ENCODE measurements at regions not wholly inside any gene's neighbourhood (a gene's known extent, or its start where the extent isn't known, plus 50 kb on each side); places are given as distances from the start of the nearest gene placed in this dataset.

DNA sequence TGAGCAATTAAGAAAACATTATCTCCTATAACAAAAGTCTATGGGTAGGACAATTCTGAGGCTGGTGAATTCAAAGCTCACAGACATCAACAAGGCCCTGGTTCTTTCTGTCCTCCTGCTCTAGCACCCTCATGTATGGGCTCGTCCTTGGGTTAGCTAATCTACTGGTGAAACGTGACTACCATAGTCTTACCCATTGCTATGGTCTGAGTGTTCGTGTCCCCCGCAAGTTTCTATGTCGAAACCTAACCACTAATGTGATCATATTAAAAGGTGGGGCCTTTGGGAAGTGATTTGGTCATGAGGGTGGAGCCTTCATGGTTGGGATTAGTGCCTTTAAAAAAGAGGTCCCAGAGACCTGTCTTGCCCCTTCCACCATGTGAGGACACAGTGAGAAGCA is 564.7 kb downstream of the TNS1 start:
- Histone ChIP-seq H3K27me3 (no peaks in the 10 kb centered on the region), H4K20me1 (peaks cover 6% of the 10 kb centered on the region; the same call in 1 of the 2 replicates), H3K9me3 (no peaks in the 10 kb centered on the region), H3K27ac (no peak overlapping the region), H3K4me3 (no peak overlapping the region), H3K4me2 (no peak overlapping the region), H3K36me3 (no peaks in the 10 kb centered on the region), H3K4me1 (peaks cover 19% of the 10 kb centered on the region), H3K9ac (no peak overlapping the region)
- no peak for TF ChIP-seq Cebpa-rat (IDR thresholded peaks at IDR 0.05)

- TF ChIP-seq Cebpa-rat (IDR thresholded peaks at IDR 0.05), result no peak
- Histone ChIP-seq H4K20me1 (peaks cover 6% of the 10 kb centered on the region; the same call in 1 of the 2 replicates), H3K9me3 (no peaks in the 10 kb centered on the region), H3K4me3 (no peak overlapping the region), H3K36me3 (no peaks in the 10 kb centered on the region), H3K9ac (no peak overlapping the region), H3K4me2 (no peak overlapping the region), H3K4me1 (peaks cover 19% of the 10 kb centered on the region), H3K27ac (no peak overlapping the region), H3K27me3 (no peaks in the 10 kb centered on the region)
These were observed 565.4 kb downstream of the TNS1 start for GRCh38 chr2:217437290-217437870.

GRCh38 chr2:217436386-217436785 is 566.4 kb downstream of the TNS1 start:
- Histone ChIP-seq H3K4me3 (no peak overlapping the region), H3K27me3 (no peaks in the 10 kb centered on the region)

DNA sequence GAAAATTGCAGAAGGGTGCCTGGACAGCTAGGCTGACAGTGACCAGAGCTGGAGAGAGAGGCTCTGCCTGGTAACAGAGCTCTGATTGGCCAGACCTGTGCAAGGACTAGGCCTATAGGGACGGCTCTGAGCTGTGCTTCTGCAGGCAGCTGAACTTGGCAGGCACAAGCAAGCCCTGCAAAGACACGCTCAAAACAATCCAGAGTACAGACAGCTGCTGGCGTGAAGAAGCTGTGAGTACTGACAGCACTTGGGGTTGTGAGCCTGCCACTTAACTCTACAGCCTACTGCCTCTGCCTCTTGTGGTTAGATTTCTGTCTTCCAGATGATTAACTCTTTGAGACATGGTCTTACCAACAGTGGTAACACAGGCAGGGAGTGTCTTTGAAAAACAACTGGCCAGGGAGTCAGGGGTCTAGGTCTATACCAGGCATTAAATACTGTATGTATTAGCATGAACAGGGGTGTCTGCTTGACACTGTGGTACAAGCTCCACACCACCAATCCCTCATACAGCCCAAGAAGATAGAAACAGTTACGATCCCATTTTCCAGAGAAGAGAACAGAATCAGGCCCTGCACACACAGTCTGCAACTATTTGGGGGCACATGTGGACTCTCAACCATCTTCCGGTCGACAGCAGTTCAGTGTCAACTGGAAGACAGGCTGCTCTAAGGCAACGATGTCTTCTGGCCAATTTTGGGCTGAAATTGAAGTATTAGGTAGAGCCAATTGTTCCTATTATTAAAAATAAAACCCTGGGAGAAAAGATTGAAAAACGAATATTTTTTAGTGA is 568.4 kb downstream of the TNS1 start:
- no peak overlapping the region for H3K9ac ChIP-seq
- peaks cover 24% of the 10 kb centered on the region for H3K4me1 ChIP-seq
- H3K4me3 ChIP-seq, result no peak overlapping the region
- H3K36me3 ChIP-seq, result no peaks in the 10 kb centered on the region
- H3K27me3 ChIP-seq, result no peaks in the 10 kb centered on the region
- no peak for TF ChIP-seq Cebpa-rat (IDR thresholded peaks at IDR 0.05)
- H4K20me1 ChIP-seq, result peaks cover 6% of the 10 kb centered on the region; the same call in 1 of the 2 replicates
- H3K4me2 ChIP-seq, result 0 out of 2 replicates have a peak overlapping the region, but pooled peaks have one; percentile 14
- no peaks in the 10 kb centered on the region for H3K9me3 ChIP-seq
- no peak overlapping the region for H3K27ac ChIP-seq

More at GRCh38 chr2:217436386-217436785, 566.4 kb downstream of the TNS1 start:
- H3K9ac ChIP-seq, result no peak overlapping the region
- H3K4me1 ChIP-seq, result peaks cover 19% of the 10 kb centered on the region
- H3K4me2 ChIP-seq, result no peak overlapping the region
- H3K36me3 ChIP-seq, result no peaks in the 10 kb centered on the region
- H3K27ac ChIP-seq, result no peak overlapping the region
- no peaks in the 10 kb centered on the region for H3K9me3 ChIP-seq
- peaks cover 6% of the 10 kb centered on the region; the same call in 1 of the 2 replicates for H4K20me1 ChIP-seq
- TF ChIP-seq Cebpa-rat (IDR thresholded peaks at IDR 0.05), result no peak

- Histone ChIP-seq H3K27ac (no peak overlapping the region), H3K9me3 (no peaks in the 10 kb centered on the region), H4K20me1 (peaks cover 6% of the 10 kb centered on the region; the same call in 1 of the 2 replicates), H3K9ac (no peak overlapping the region), H3K27me3 (no peaks in the 10 kb centered on the region), H3K36me3 (no peaks in the 10 kb centered on the region), H3K4me2 (no peak overlapping the region), H3K4me3 (no peak overlapping the region), H3K4me1 (peaks cover 24% of the 10 kb centered on the region)
- TF ChIP-seq Cebpa-rat (IDR thresholded peaks at IDR 0.05), result no peak
These were observed 569.3 kb downstream of the TNS1 start for GRCh38 chr2:217433522-217433921.

DNA sequence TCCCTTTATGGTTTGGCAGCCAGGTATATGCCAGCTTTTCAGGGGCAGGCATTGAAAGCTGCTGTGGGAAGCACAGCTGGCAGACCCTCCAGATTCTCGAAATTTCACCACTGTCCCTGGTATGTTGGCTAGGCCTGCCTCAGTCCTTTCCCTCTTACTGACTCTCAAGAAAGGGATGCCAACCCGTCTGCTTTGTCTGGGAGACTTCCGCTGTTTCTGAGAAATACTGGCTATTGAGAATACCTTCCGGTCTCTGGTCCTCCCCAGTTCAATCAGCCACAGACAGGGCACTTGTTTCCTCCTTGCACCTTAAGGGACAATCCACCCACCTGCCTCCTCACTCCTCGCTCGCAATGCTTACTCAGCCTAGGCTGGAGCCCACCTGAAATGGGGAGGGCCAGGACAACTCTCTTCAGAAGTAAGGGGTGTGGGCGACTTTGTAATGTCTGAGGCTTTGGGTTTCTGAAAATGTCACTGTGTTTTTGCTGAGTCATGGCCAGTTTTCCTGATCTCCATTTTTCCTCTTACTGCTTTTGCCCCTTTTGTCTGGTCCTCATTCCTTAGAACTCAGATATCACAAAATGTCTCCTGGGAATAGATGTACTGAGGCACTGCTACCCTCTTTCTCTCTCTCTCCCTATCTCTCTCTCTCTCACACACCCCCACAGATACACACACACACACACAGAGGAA is 571.1 kb downstream of the TNS1 start:
- Histone ChIP-seq H3K4me3 (no peak overlapping the region), H4K20me1 (no peaks in the 10 kb centered on the region), H3K27me3 (no peaks in the 10 kb centered on the region), H3K4me1 (peaks cover 24% of the 10 kb centered on the region), H3K4me2 (no peak overlapping the region), H3K9me3 (no peaks in the 10 kb centered on the region), H3K36me3 (no peaks in the 10 kb centered on the region), H3K9ac (no peak overlapping the region), H3K27ac (no peak overlapping the region)
- no peak for TF ChIP-seq Cebpa-rat (IDR thresholded peaks at IDR 0.05)

DNA sequence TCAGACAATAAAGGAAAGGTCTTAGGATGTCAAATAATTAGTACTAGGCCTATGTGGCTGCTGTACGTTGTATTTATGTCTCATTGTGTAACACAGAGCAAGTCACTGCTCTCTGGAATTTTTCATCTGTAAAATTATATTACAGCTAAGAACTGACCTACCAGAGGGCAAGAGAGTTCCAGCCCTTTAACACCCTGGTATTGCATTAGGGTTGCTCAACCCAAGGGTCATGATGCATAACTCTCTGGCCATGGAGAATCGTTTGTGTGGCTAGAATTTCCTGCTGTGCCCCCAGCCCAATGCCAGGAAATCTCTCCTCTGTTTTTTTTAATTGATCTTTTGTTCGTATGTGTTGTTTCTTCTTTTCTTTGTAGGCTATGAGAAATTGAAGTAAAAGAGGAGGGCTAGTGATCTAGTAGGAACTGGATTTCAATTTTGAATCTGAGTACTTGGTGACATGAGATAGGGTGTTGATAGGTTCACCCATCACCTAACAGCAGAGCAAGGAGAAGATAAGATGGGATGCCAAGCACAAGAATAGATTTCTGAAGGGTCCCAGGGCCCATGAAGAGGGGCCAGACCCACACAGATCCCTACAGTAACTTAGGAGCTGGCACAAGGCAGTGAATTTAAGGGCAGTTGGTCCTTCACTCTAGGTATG is 571.2 kb upstream of the TNP1 start:
- no peak overlapping the region for H3K4me2 ChIP-seq
- TF ChIP-seq Cebpa-rat (IDR thresholded peaks at IDR 0.05), result no peak
- no peaks in the 10 kb centered on the region for H3K36me3 ChIP-seq
- no peaks in the 10 kb centered on the region for H4K20me1 ChIP-seq
- H3K9me3 ChIP-seq, result no peaks in the 10 kb centered on the region
- H3K27ac ChIP-seq, result no peak overlapping the region
- no peaks in the 10 kb centered on the region for H3K27me3 ChIP-seq
- H3K4me1 ChIP-seq, result peaks cover 21% of the 10 kb centered on the region
- H3K9ac ChIP-seq, result no peak overlapping the region
- no peak overlapping the region for H3K4me3 ChIP-seq

DNA sequence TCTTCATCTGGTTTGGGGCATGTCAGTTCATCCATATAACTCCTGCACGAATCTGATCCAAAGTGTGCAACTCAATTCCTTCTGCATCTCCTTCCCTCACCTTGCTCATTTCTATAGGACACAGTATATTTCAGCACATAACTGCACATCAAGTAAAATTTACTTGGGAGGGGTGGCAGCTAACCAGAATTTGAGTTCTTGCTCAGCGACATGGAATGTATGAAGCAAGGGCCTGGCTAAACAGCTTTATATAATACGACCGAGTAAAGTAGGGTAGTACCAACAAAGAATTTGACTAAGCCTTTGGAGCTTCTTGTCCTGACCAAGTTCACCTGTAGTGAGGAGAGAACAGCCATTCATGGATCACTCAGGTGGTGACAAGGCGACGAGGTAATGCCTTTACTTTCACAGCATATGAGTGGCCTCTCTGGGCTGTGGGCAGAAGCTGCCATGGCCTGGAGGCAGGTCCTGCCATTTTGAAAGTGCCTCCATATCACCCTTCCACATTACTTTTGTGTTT is 570.2 kb upstream of the TNP1 start:
- no peaks in the 10 kb centered on the region for H3K9me3 ChIP-seq
- H3K4me3 ChIP-seq, result no peak overlapping the region
- H3K4me2 ChIP-seq, result no peak overlapping the region
- no peaks in the 10 kb centered on the region for H3K36me3 ChIP-seq
- H4K20me1 ChIP-seq, result no peaks in the 10 kb centered on the region
- TF ChIP-seq Cebpa-rat (IDR thresholded peaks at IDR 0.05), result no peak
- peaks cover 16% of the 10 kb centered on the region for H3K4me1 ChIP-seq
- H3K9ac ChIP-seq, result no peak overlapping the region
- H3K27ac ChIP-seq, result no peak overlapping the region
- H3K27me3 ChIP-seq, result no peaks in the 10 kb centered on the region

DNA sequence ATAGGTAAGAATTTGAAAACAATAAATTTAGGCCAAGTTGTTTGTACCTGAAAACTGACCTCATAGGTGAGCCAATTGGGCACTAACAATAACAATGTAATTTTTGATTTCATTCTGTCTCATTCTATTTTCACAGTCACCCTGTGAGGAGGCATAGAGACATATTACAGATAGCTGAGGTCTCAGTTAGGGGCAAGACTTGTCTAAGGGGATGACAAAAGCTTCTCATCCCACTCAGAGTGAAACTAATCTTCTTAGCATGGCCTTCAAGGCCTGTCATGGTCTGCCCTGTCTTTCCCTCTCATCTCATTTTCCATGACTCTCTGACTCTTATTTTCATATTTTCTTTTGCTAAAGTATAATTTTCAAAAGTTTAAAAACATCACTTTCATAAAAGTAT is 562.0 kb upstream of the TNP1 start:
- no peaks in the 10 kb centered on the region for H4K20me1 ChIP-seq
- no peaks in the 10 kb centered on the region for H3K27me3 ChIP-seq
- no peaks in the 10 kb centered on the region for H3K9me3 ChIP-seq
- no peak overlapping the region for H3K9ac ChIP-seq
- no peaks in the 10 kb centered on the region for H3K36me3 ChIP-seq
- no peaks in the 10 kb centered on the region for H3K4me1 ChIP-seq
- no peak overlapping the region for H3K4me3 ChIP-seq
- no peak overlapping the region for H3K4me2 ChIP-seq
- TF ChIP-seq Cebpa-rat (IDR thresholded peaks at IDR 0.05), result no peak
- H3K27ac ChIP-seq, result no peak overlapping the region
